ENCODE measurements at regions not wholly inside any gene's neighbourhood (a gene's known extent, or its start where the extent isn't known, plus 50 kb on each side); places are given as distances from the start of the nearest gene placed in this dataset.

- TF ChIP-seq EP300 (IDR thresholded peaks at IDR 0.05; ENCODE audit: borderline replicate concordance): no peak
- no peak for TF ChIP-seq CREB1 (IDR thresholded peaks at IDR 0.05; ENCODE audit: low read depth)
- TF ChIP-seq CEBPB (IDR thresholded peaks at IDR 0.05): no peak
- TF ChIP-seq EGR1 (IDR thresholded peaks at IDR 0.05): no peak
- no peak for TF ChIP-seq ZBTB7A (IDR thresholded peaks at IDR 0.05; ENCODE audit: low read depth)
- TF ChIP-seq TEAD4 (IDR thresholded peaks at IDR 0.05): no peak
- TF ChIP-seq TAF1 (IDR thresholded peaks at IDR 0.05; ENCODE audit: low read depth): no peak
- no peak for TF ChIP-seq FOXM1 (IDR thresholded peaks at IDR 0.05; ENCODE audit: borderline replicate concordance, low read depth)
- no peak for TF ChIP-seq NFIC (IDR thresholded peaks at IDR 0.05)
- no peak for TF ChIP-seq USF1 (IDR thresholded peaks at IDR 0.05)
- TF ChIP-seq RAD21 (IDR thresholded peaks at IDR 0.05; ENCODE audit: low read depth): no peak
- no peak for TF ChIP-seq YY1 (IDR thresholded peaks at IDR 0.05; ENCODE audit: low read depth)
- TF ChIP-seq, protein P1, sequence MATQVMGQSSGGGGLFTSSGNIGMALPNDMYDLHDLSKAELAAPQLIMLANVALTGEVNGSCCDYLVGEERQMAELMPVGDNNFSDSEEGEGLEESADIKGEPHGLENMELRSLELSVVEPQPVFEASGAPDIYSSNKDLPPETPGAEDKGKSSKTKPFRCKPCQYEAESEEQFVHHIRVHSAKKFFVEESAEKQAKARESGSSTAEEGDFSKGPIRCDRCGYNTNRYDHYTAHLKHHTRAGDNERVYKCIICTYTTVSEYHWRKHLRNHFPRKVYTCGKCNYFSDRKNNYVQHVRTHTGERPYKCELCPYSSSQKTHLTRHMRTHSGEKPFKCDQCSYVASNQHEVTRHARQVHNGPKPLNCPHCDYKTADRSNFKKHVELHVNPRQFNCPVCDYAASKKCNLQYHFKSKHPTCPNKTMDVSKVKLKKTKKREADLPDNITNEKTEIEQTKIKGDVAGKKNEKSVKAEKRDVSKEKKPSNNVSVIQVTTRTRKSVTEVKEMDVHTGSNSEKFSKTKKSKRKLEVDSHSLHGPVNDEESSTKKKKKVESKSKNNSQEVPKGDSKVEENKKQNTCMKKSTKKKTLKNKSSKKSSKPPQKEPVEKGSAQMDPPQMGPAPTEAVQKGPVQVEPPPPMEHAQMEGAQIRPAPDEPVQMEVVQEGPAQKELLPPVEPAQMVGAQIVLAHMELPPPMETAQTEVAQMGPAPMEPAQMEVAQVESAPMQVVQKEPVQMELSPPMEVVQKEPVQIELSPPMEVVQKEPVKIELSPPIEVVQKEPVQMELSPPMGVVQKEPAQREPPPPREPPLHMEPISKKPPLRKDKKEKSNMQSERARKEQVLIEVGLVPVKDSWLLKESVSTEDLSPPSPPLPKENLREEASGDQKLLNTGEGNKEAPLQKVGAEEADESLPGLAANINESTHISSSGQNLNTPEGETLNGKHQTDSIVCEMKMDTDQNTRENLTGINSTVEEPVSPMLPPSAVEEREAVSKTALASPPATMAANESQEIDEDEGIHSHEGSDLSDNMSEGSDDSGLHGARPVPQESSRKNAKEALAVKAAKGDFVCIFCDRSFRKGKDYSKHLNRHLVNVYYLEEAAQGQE (IDR thresholded peaks at IDR 0.05; ENCODE audit: low read depth): no peak
- TF ChIP-seq TCF12 (IDR thresholded peaks at IDR 0.05; ENCODE audit: low read depth): no peak
- TF ChIP-seq, protein P2, sequence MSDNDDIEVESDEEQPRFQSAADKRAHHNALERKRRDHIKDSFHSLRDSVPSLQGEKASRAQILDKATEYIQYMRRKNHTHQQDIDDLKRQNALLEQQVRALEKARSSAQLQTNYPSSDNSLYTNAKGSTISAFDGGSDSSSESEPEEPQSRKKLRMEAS (IDR thresholded peaks at IDR 0.05): no peak
Measured at GRCh38 chr1:56250809-56251208, 328.6 kb downstream of the PLPP3 start.

DNA sequence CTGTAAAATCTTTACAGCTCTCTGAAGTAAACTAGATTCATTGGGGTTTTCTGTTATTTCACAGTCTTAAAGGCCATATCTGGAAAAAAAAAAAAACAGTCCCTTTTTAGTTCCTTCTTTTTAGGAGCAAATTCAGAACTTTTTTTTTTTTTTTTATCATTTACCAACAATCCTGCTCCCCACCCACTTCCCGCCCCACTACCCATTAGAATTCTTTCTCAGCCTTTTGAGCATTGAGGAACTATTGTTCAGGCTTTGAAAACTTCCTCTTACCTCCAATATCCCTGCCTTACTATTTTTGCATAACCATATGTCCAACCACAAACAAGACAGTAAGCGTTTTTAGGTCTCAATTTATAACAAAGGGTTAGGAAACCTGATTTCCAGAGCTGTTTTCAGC is 330.1 kb downstream of the PLPP3 start:
- TF ChIP-seq NFIC (IDR thresholded peaks at IDR 0.05): no peak
- TF ChIP-seq TAF1 (IDR thresholded peaks at IDR 0.05; ENCODE audit: low read depth): no peak
- no peak for TF ChIP-seq USF1 (IDR thresholded peaks at IDR 0.05)
- TF ChIP-seq, protein P1 (IDR thresholded peaks at IDR 0.05; ENCODE audit: low read depth): no peak
- no peak for TF ChIP-seq TCF12 (IDR thresholded peaks at IDR 0.05; ENCODE audit: low read depth)
- no peak for TF ChIP-seq EGR1 (IDR thresholded peaks at IDR 0.05)
- no peak for TF ChIP-seq EP300 (IDR thresholded peaks at IDR 0.05; ENCODE audit: borderline replicate concordance)
- TF ChIP-seq, protein P2 (IDR thresholded peaks at IDR 0.05): no peak

DNA sequence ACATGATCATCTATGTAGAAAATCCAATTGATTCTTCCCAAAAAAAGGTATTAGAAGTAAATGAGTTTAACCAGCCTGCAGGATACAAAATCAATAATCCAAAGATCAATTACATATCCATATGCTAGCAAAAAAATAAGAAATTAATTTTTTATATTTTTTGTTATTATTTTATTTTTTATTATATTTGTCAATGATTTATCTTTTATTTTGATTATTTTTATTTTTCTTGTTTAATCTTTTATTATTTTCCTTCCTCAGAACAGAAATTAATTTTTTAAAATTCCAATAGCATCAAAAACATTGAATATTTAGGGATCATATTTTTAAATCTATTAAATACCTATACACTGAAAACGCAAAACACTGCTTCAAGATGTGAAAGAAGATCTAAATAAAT is 331.2 kb downstream of the PLPP3 start:
- no peak for TF ChIP-seq NFIC (IDR thresholded peaks at IDR 0.05)
- no peak for TF ChIP-seq EP300 (IDR thresholded peaks at IDR 0.05; ENCODE audit: borderline replicate concordance)
- TF ChIP-seq CREB1 (IDR thresholded peaks at IDR 0.05; ENCODE audit: low read depth): no peak
- TF ChIP-seq TCF12 (IDR thresholded peaks at IDR 0.05; ENCODE audit: low read depth): no peak
- no peak for TF ChIP-seq YY1 (IDR thresholded peaks at IDR 0.05; ENCODE audit: low read depth)
- TF ChIP-seq FOXM1 (IDR thresholded peaks at IDR 0.05; ENCODE audit: borderline replicate concordance, low read depth): no peak
- TF ChIP-seq USF1 (IDR thresholded peaks at IDR 0.05): no peak
- no peak for TF ChIP-seq RAD21 (IDR thresholded peaks at IDR 0.05; ENCODE audit: low read depth)
- TF ChIP-seq CEBPB (IDR thresholded peaks at IDR 0.05): no peak
- TF ChIP-seq, protein P1 (IDR thresholded peaks at IDR 0.05; ENCODE audit: low read depth): no peak
- TF ChIP-seq TAF1 (IDR thresholded peaks at IDR 0.05; ENCODE audit: low read depth): no peak
- TF ChIP-seq ZBTB7A (IDR thresholded peaks at IDR 0.05; ENCODE audit: low read depth): no peak
- TF ChIP-seq, protein P2 (IDR thresholded peaks at IDR 0.05): no peak
- TF ChIP-seq EGR1 (IDR thresholded peaks at IDR 0.05): no peak
- no peak for TF ChIP-seq TEAD4 (IDR thresholded peaks at IDR 0.05)

- TF ChIP-seq CREB1 (IDR thresholded peaks at IDR 0.05; ENCODE audit: low read depth): no peak
- TF ChIP-seq TEAD4 (IDR thresholded peaks at IDR 0.05): no peak
- no peak for TF ChIP-seq ZBTB7A (IDR thresholded peaks at IDR 0.05; ENCODE audit: low read depth)
- no peak for TF ChIP-seq YY1 (IDR thresholded peaks at IDR 0.05; ENCODE audit: low read depth)
- no peak for TF ChIP-seq FOXM1 (IDR thresholded peaks at IDR 0.05; ENCODE audit: borderline replicate concordance, low read depth)
- TF ChIP-seq CEBPB (IDR thresholded peaks at IDR 0.05): no peak
- TF ChIP-seq EGR1 (IDR thresholded peaks at IDR 0.05): no peak
- TF ChIP-seq, protein P1 (IDR thresholded peaks at IDR 0.05; ENCODE audit: low read depth): no peak
- TF ChIP-seq RAD21 (IDR thresholded peaks at IDR 0.05; ENCODE audit: low read depth): no peak
- TF ChIP-seq, protein P2 (IDR thresholded peaks at IDR 0.05): no peak
- TF ChIP-seq TCF12 (IDR thresholded peaks at IDR 0.05; ENCODE audit: low read depth): no peak
- TF ChIP-seq TAF1 (IDR thresholded peaks at IDR 0.05; ENCODE audit: low read depth): no peak
- no peak for TF ChIP-seq NFIC (IDR thresholded peaks at IDR 0.05)
Measured at GRCh38 chr1:56240400-56240799, 339.0 kb downstream of the PLPP3 start.
